HG02885 (cell line): ENCODE measurements at regions not wholly inside any gene's neighbourhood (a gene's known extent, or its start where the extent isn't known, plus 50 kb on each side); places are given as distances from the start of the nearest gene placed in this dataset.
"Not testable (repeated sequence)": the region's sequence is repeated elsewhere in the genome, so short reads cannot be mapped to it uniquely, and the experiment has no call there.

Experiments used
- ATAC-seq: cut with Tn5 transposase; IDR thresholded peaks from one replicate; pipeline ENCODE4 v1.9.1; 2021; ENCODE audit warnings: mild to moderate bottlenecking; ENCODE audit not compliant: unreplicated experiment, poor library complexity

GRCh38 chr3:31198890-31199289 lies 304.4 kb upstream of the GADL1 start:
- ATAC-seq: no peak

- no peak for ATAC-seq
Measured at GRCh38 chr3:31203960-31204795, 309.7 kb upstream of the GADL1 start.

- ATAC-seq: not testable (repeated sequence)
Measured at GRCh38 chr3:31204796-31205056, 310.3 kb upstream of the GADL1 start.

GRCh38 chr3:31210068-31210645 lies 315.7 kb upstream of the GADL1 start:
- ATAC-seq: no peak

GRCh38 chr3:31213869-31214486 lies 318.7 kb upstream of the STT3B start:
- peak; percentile 78 for ATAC-seq

DNA sequence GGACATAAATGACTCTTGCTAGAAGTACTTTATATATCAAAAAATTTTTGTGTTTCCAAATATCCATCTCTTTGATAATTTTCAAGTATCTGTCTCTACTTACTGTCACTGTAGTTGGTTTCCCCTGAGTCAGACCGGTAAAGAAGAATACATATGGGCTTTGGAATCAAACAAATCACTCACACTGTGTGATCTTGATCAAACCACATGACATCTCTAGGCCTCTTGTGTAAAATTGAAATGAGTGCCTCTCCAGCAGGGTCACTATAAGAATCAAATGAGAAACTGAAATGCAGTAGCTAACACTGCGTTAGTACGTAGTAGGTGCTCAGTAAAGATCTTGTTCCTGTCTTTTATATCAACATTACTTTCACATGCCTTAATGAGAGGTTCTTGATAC lies 314.6 kb upstream of the STT3B start:
- no peak for ATAC-seq

DNA sequence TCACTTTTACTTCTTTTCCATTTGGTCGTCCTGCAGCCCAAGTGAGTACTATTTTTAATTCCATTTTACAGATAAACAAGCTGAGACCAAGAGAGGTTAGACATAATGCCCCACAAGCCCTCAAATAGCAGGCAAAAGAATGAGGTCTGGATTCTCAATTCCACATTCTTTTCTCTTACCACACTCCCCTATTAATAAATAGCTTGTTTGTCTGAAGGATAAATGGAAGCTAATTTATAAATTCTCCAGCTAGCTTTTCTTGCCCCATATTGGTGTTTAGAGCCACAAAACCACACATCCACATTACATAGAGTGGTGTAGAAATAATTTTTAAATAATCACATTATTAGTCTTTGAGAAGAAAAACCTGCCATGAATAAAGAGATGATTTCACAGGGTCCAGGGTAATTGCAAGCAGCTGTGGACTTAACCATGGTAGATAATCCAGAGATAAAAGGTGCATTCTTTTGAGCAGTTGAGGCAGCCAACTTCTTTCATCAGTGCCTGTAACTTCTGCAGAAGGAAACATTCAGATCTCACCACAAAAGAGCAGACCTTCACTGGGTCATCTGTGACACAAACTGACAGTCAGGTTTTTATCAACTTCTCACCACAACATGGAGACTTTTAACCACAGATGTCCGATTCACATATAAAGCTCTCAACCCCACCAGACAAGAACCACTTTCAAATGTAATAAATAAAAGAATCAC lies 313.4 kb upstream of the STT3B start:
- peak; percentile 78 for ATAC-seq

GRCh38 chr3:31220431-31220830 lies 312.3 kb upstream of the STT3B start:
- no peak for ATAC-seq

GRCh38 chr3:31223278-31223677 lies 309.4 kb upstream of the STT3B start:
- no peak for ATAC-seq

GRCh38 chr3:31224936-31225335 lies 307.8 kb upstream of the STT3B start:
- ATAC-seq: no peak

GRCh38 chr3:31225923-31226322 lies 306.8 kb upstream of the STT3B start:
- no peak for ATAC-seq

DNA sequence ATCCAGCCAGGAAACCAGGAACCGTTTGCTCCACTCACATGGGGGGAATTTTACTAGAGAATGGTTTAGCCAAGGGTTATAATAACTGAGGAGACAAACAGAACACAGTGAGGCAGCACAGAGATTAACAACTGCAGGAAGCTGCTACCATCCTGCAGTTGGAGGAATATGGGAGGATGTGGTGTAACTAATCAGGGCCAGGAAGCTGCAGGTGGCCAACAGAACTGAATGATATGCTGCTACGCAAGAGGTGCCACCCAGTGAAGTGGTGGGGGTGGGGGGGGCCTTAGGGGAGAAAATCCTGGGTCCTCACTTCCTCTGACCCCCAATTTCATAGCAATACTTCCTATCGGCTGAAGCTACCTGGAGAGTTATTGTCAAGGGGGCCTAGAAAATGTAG lies 306.4 kb upstream of the STT3B start:
- no peak for ATAC-seq

DNA sequence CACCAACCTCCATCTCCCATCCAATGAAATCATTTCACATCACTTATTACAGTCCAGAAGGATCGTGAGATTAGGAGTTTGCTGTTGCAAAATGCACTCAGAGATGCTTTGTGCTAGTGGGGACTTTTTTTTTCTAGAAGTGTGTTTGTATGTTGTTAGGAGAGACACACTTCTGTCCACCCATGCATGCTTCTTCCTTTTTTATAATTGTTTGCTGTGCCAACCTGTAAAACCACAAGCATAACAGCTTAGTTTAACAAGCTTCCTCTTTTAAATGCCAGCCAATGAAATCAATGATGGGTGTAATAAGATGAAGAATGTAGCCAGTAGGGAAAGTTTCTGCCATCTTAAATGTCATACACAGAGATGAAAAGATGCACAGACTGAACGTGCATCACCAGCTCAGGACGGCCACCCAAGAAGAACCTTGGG lies 305.6 kb upstream of the STT3B start:
- ATAC-seq: peak; percentile 29

- ATAC-seq: peak; percentile 38
Measured at GRCh38 chr3:31230425-31231223, 302.1 kb upstream of the STT3B start.

- no peak for ATAC-seq
Measured at GRCh38 chr3:31232055-31233025, 300.4 kb upstream of the STT3B start.

GRCh38 chr3:31234145-31234544 lies 298.6 kb upstream of the STT3B start:
- no peak for ATAC-seq

GRCh38 chr3:31235062-31235700 lies 297.5 kb upstream of the STT3B start:
- ATAC-seq: no peak

DNA sequence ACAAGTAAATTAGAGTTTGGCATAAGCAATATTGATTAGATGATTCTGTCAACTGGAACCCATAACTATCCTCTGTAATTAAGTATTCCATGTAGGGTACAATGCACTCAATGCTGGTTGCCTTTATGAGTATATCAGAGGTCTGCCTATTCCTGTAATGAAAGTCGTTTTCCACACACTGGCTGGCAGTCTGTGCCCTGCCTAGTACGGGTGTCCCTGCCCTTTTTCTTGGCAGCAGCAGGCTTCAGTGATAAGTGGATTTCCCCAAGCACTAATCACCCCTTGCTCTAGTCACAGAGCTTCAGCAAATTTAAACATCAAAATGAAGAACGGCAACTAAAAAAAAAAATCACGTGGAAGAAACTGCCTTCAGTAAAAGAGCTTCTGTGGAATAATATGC lies 294.8 kb upstream of the STT3B start:
- ATAC-seq: no peak

- ATAC-seq: no peak
Measured at GRCh38 chr3:31240013-31240412, 292.7 kb upstream of the STT3B start.
